Gastrocnemius medialis (tissue), 4 donors: ENCODE measurements at regions not wholly inside any gene's neighbourhood (a gene's known extent, or its start where the extent isn't known, plus 50 kb on each side); places are given as distances from the start of the nearest gene placed in this dataset.

Experiments
- POLR2A ChIP-seq, 2 donors: fragments of 450-650 bp; IDR thresholded peaks; one replicate each; pipeline ENCODE4 v1.6.1; 2017; ENCODE audit warnings: antibody characterized with exemption in 2 of 2, mild to moderate bottlenecking in 2 of 2, moderate library complexity in 2 of 2
- TF ChIP-seq, protein P1 (sequence below), 5 experiments: fragments of 450-650 bp in 3 of 5; fragments of 200-600 bp in 2 of 5; sonication (generic) in 2 of 5; IDR thresholded peaks in 4 of 5; conservative IDR thresholded peaks in 1 of 5; 1 replicate in 4 of 5; 2 replicates in 1 of 5; pipeline ENCODE4 v1.5.1; 2016 to 2019; ENCODE audit warnings: antibody characterized with exemption in 5 of 5, mild to moderate bottlenecking in 3 of 5, moderate library complexity in 3 of 5

DNA sequence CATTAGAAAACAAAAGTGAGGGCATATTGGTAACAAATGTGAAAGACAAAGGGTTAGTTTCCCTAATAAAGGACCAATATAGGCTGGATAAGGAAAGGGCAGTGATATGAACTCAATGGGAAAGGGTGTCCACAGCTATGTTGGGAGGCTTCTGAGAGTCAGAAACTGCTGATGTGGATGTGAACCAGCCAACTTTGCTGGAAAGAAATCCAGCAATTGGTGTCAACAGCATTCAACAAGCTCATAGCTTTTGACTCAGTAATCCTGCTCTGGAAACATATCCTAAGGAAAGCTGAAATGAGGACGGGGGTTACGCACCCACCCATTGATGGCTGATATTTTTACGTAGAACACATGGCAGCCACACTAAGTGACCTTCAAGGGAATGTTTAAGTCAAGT is 63.7 kb downstream of the ARL4C start:
- no peak for TF ChIP-seq POLR2A (IDR thresholded peaks at IDR 0.05)
- TF ChIP-seq, protein P1, sequence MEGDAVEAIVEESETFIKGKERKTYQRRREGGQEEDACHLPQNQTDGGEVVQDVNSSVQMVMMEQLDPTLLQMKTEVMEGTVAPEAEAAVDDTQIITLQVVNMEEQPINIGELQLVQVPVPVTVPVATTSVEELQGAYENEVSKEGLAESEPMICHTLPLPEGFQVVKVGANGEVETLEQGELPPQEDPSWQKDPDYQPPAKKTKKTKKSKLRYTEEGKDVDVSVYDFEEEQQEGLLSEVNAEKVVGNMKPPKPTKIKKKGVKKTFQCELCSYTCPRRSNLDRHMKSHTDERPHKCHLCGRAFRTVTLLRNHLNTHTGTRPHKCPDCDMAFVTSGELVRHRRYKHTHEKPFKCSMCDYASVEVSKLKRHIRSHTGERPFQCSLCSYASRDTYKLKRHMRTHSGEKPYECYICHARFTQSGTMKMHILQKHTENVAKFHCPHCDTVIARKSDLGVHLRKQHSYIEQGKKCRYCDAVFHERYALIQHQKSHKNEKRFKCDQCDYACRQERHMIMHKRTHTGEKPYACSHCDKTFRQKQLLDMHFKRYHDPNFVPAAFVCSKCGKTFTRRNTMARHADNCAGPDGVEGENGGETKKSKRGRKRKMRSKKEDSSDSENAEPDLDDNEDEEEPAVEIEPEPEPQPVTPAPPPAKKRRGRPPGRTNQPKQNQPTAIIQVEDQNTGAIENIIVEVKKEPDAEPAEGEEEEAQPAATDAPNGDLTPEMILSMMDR (IDR thresholded peaks at IDR 0.05 in 4 of 5, conservative IDR thresholded peaks at IDR 0.05 in 1 of 5) = no peak
